GM12878 (cell line): ENCODE measurements at regions not wholly inside any gene's neighbourhood (a gene's known extent, or its start where the extent isn't known, plus 50 kb on each side); places are given as distances from the start of the nearest gene placed in this dataset.

Source experiments
- ATAC-seq: fragments of 200-7000 bp; cut with Tn5 transposase; 3 replicates; pipeline ENCODE4 v1.9.1; 2020; ENCODE audit warnings: mild to moderate bottlenecking, moderate library complexity
- BruUV-seq: library from RNA; stranded (reverse); fragments of 400-500 nt; replicated peaks from 2 replicates; lab custom pipeline; 2021; lab: Mats Ljungman, UMichigan
- CTCF ChIA-PET: fragments of 300-600 bp; sonication (Branson Sonifier 250); formaldehyde crosslinking; extraction: SDS; loops from one replicate; lab custom pipeline; 2021; ENCODE audit warnings: inconsistent platforms; lab: Yijun Ruan, JAX
- POLR2A ChIA-PET: fragments of 350-600 bp; formaldehyde crosslinking; extraction: SDS; loops from one replicate; lab custom pipeline; 2021; ENCODE audit warnings: inconsistent platforms; lab: Charles Lee
- RAD21 ChIA-PET: fragments of 300-600 bp; sonication (Branson Sonifier 250); formaldehyde crosslinking; loops from one replicate; lab custom pipeline; 2023; ENCODE audit warnings: antibody characterized with exemption; ENCODE audit not compliant: unreplicated experiment; lab: Charles Lee
- SMC1A ChIA-PET: fragments of 300-600 bp; sonication (Branson Sonifier 250); formaldehyde crosslinking; loops from one replicate; lab custom pipeline; 2023; ENCODE audit not compliant: unreplicated experiment, uncharacterized antibody; lab: Charles Lee
- DNase-seq: peaks from one replicate; pipeline ENCODE4 v3.0.0-alpha.2; 2011; ENCODE audit warnings: low read depth, low spot score
- FAIRE-seq: peaks from 3 replicates; lab custom pipeline; 2011; peaks lifted over from hg19 to GRCh38; lab: Jason Lieb, UNC
- H2AFZ ChIP-seq: 2 replicates; pipeline ENCODE4 v1.6.0; 2011; ENCODE audit warnings: low read depth, low read length, control low read depth; ENCODE audit not compliant: control insufficient read depth
- H3K27ac ChIP-seq: 2 replicates; pipeline ENCODE4 v1.5.1; 2011; ENCODE audit warnings: control low read depth; ENCODE audit not compliant: control insufficient read depth, insufficient read depth
- H3K27me3 ChIP-seq, 2 experiments: replicated peaks in 1 of 2; 2 replicates each; pipeline versions ENCODE4 v1.6.0 to v1.6.1; 2011; ENCODE audit warnings: low read length in 1 of 2; ENCODE audit not compliant: control insufficient read depth in 2 of 2, insufficient read depth in 2 of 2
- H3K36me3 ChIP-seq, 2 experiments: 2 replicates each; pipeline ENCODE4 v1.5.1; 2011; ENCODE audit warnings: low read length in 1 of 2; ENCODE audit not compliant: control insufficient read depth in 2 of 2, insufficient read depth in 2 of 2
- H3K4me1 ChIP-seq: 2 replicates; pipeline ENCODE4 v1.6.1; 2011; ENCODE audit warnings: mild to moderate bottlenecking, low read length, moderate library complexity, mixed read lengths; ENCODE audit not compliant: control insufficient read depth, insufficient read depth
- H3K4me2 ChIP-seq: 2 replicates; pipeline ENCODE4 v1.6.0; 2011; ENCODE audit warnings: control low read depth; ENCODE audit not compliant: control insufficient read depth, insufficient read depth
- H3K4me3 ChIP-seq: fragments of 200-600 bp; sonication (generic); 2 replicates; pipeline ENCODE4 v1.5.1; 2016
- H3K79me2 ChIP-seq: 2 replicates; pipeline ENCODE4 v1.6.0; 2011; ENCODE audit warnings: low read length; ENCODE audit not compliant: control insufficient read depth, insufficient read depth
- H3K9ac ChIP-seq: 2 replicates; pipeline ENCODE4 v1.8.0; 2011; ENCODE audit warnings: low read length, control low read depth, mixed read lengths; ENCODE audit not compliant: control insufficient read depth, insufficient read depth
- H3K9me3 ChIP-seq: replicated peaks from 3 replicates; pipeline ENCODE4 v1.5.1; 2011; ENCODE audit warnings: mild to moderate bottlenecking, low read length; ENCODE audit not compliant: control insufficient read depth, insufficient read depth
- H4K20me1 ChIP-seq: 2 replicates; pipeline ENCODE4 v1.6.0; 2011; ENCODE audit not compliant: control insufficient read depth, insufficient read depth
- ESRRA ChIP-seq: IDR thresholded peaks from 2 replicates; pipeline ENCODE4 v1.6.1; 2012; ENCODE audit warnings: mild to moderate bottlenecking, low read length, improper control_type of control experiment
- IKZF1 ChIP-seq: fragments of 450-650 bp; conservative IDR thresholded peaks from 2 replicates; pipeline ENCODE4 v1.6.1; 2017; ENCODE audit warnings: antibody characterized with exemption, mild to moderate bottlenecking
- IKZF2 ChIP-seq, 2 experiments: fragments of 450-650 bp; IDR thresholded peaks; 2 replicates each; pipeline ENCODE4 v1.6.1; 2017; ENCODE audit warnings: mild to moderate bottlenecking in 2 of 2, moderate library complexity in 2 of 2
- NFYA ChIP-seq: IDR thresholded peaks from 2 replicates; pipeline ENCODE4 v1.6.1; 2011; ENCODE audit warnings: low read depth, mild to moderate bottlenecking, low read length, improper control_type of control experiment, borderline replicate concordance
- NR2F1 ChIP-seq: fragments of 450-650 bp; conservative IDR thresholded peaks from 2 replicates; pipeline ENCODE4 v1.6.1; 2017; ENCODE audit warnings: mild to moderate bottlenecking
- RBBP5 ChIP-seq: fragments of 200-600 bp; sonication (generic); conservative IDR thresholded peaks from 2 replicates; pipeline ENCODE4 v1.6.1; 2016
- RELA ChIP-seq: fragments of 450-650 bp; IDR thresholded peaks from 2 replicates; pipeline ENCODE4 v1.8.0; 2014; ENCODE audit warnings: borderline replicate concordance; ENCODE audit not compliant: partially characterized antibody
- TAF1 ChIP-seq: IDR thresholded peaks from 2 replicates; pipeline ENCODE4 v1.6.1; 2011; ENCODE audit warnings: mild to moderate bottlenecking, low read depth, low read length, borderline replicate concordance
- TCF3 ChIP-seq: IDR thresholded peaks from 2 replicates; pipeline ENCODE4 v1.6.1; 2012; ENCODE audit warnings: low read depth, mild to moderate bottlenecking, low read length, borderline replicate concordance; ENCODE audit not compliant: insufficient read depth
- ZNF384 ChIP-seq: IDR thresholded peaks from 2 replicates; pipeline ENCODE4 v1.6.1; 2012; ENCODE audit warnings: low read depth, mild to moderate bottlenecking, low read length, improper control_type of control experiment, borderline replicate concordance
- ZNF622 ChIP-seq: fragments of 450-650 bp; IDR thresholded peaks from 2 replicates; pipeline ENCODE4 v1.6.1; 2017; ENCODE audit warnings: mild to moderate bottlenecking, inconsistent platforms
- ZNF687 ChIP-seq: fragments of 450-650 bp; IDR thresholded peaks from 2 replicates; pipeline ENCODE4 v1.6.1; 2017; ENCODE audit warnings: mild to moderate bottlenecking, moderate library complexity
- WGBS: methylation state at CpG from one replicate; pipeline ENCODE4 v1.1.6; 2016; ENCODE audit warnings: low lambda C conversion rate; ENCODE audit not compliant: insufficient replicate concordance, insufficient coverage; ENCODE audit errors: missing lambda C conversion rate; 5-methylcytosine and 5-hydroxymethylcytosine counted together
- in situ Hi-C: fragments of 300-500 bp; cut with MboI; formaldehyde crosslinking; loops from 9 replicates; pipeline ENCODE4 v1.14.3; 2018; ENCODE audit warnings: mixed read lengths
- intact Hi-C: fragments of 100-400 bp; cut with micrococcal nuclease; formaldehyde crosslinking; loops from one replicate; pipeline ENCODE4 v1.14.2; 2022; ENCODE audit not compliant: unreplicated experiment

GRCh38 chr1:11413986-11414391 is 65.0 kb upstream of the DISP3 start:
- BruUV-seq, result no TSS peak
- WGBS, result 61% methylated on average over 8 of the region's 8 CpGs
- Histone ChIP-seq H3K36me3 (no peaks in the 10 kb centered on the region), H4K20me1 (no peaks in the 10 kb centered on the region), H3K4me1 (no peaks in the 10 kb centered on the region), H3K27ac (no peak overlapping the region), H3K9me3 (no peaks in the 10 kb centered on the region; the same call in 1 of the 3 replicates), H3K79me2 (no peaks in the 10 kb centered on the region), H3K4me3 (no peak overlapping the region), H3K4me2 (no peak overlapping the region), H3K27me3 (peaks cover 4 to 5% of the 10 kb centered on the region in 2 experiments; a peak in 3 of 4 replicates), H3K9ac (no peak overlapping the region), H2AFZ (no peak overlapping the region)
- intact Hi-C loops, result no loop called here
- ChIA-PET POLR2A (no interaction called here), RAD21 (no interaction called here), CTCF (no interaction called here), SMC1A (no interaction called here)
- ATAC-seq (no peak), FAIRE-seq (no peak), DNase-seq (no peak)
- in situ Hi-C loops, result no loop called here
- TF ChIP-seq IKZF1, result no peak
- no peak for TF ChIP-seq ESRRA
- TF ChIP-seq RBBP5, result no peak
- TF ChIP-seq TAF1, result no peak
- no peak for TF ChIP-seq ZNF622
- TF ChIP-seq ZNF384, result no peak
- TF ChIP-seq RELA, result no peak
- TF ChIP-seq IKZF2 (IDR thresholded peaks at IDR 0.05), result no peak
- no peak for TF ChIP-seq NFYA
- no peak for TF ChIP-seq ZNF687
- TF ChIP-seq NR2F1, result no peak
- no peak for TF ChIP-seq TCF3
